MM.1S (cell line): ENCODE measurements at regions not wholly inside any gene's neighbourhood (a gene's known extent, or its start where the extent isn't known, plus 50 kb on each side); places are given as distances from the start of the nearest gene placed in this dataset.

Experiments used
- DNase-seq: peaks from one replicate; pipeline ENCODE4 v3.0.0-alpha.2; 2015
- H2AFZ ChIP-seq: fragments of 300-600 bp; sonication (generic); 2 replicates; pipeline ENCODE4 v1.6.0; 2016; ENCODE audit warnings: antibody characterized with exemption, low read length
- H3F3A ChIP-seq: fragments of 300-600 bp; sonication (generic); 2 replicates; pipeline ENCODE4 v1.6.1; 2016; ENCODE audit warnings: mild to moderate bottlenecking, antibody characterized with exemption, low read length, moderate library complexity, mixed read lengths; ENCODE audit not compliant: insufficient read depth
- H3K27ac ChIP-seq: fragments of 300-600 bp; sonication (generic); 2 replicates; pipeline ENCODE4 v1.5.1; 2016; ENCODE audit warnings: mild to moderate bottlenecking, low read length
- H3K27me3 ChIP-seq: fragments of 300-600 bp; sonication (generic); replicated peaks from 2 replicates; pipeline ENCODE4 v1.6.0; 2016; ENCODE audit warnings: low read length; ENCODE audit not compliant: insufficient read depth
- H3K36me3 ChIP-seq: fragments of 300-600 bp; sonication (generic); replicated peaks from 2 replicates; pipeline ENCODE4 v1.6.1; 2016; ENCODE audit warnings: mild to moderate bottlenecking, low read length, mixed read lengths; ENCODE audit not compliant: insufficient read depth
- H3K4me1 ChIP-seq: fragments of 300-600 bp; sonication (generic); 2 replicates; pipeline ENCODE4 v1.6.1; 2016; ENCODE audit warnings: low read length, mixed read lengths
- H3K4me2 ChIP-seq: fragments of 300-600 bp; sonication (generic); 2 replicates; pipeline ENCODE4 v1.6.0; 2016; ENCODE audit warnings: low read depth, low read length
- H3K4me3 ChIP-seq: fragments of 300-600 bp; sonication (generic); 2 replicates; pipeline ENCODE4 v1.5.1; 2016; ENCODE audit warnings: low read length, mixed read lengths
- H3K79me2 ChIP-seq: fragments of 300-600 bp; sonication (generic); 2 replicates; pipeline ENCODE4 v1.6.1; 2016; ENCODE audit warnings: mixed run types, low read length, mixed read lengths
- H3K9ac ChIP-seq: fragments of 300-600 bp; sonication (generic); 2 replicates; pipeline ENCODE4 v1.6.1; 2016; ENCODE audit warnings: low read length, mixed read lengths
- H3K9me2 ChIP-seq: fragments of 300-600 bp; sonication (generic); replicated peaks from 2 replicates; pipeline ENCODE4 v1.6.1; 2016; ENCODE audit warnings: mild to moderate bottlenecking, low read length, mixed read lengths; ENCODE audit not compliant: insufficient read depth
- H3K9me3 ChIP-seq: fragments of 300-600 bp; sonication (generic); replicated peaks from 2 replicates; pipeline ENCODE4 v1.6.1; 2016; ENCODE audit warnings: mild to moderate bottlenecking, low read length, mixed read lengths; ENCODE audit not compliant: insufficient read depth
- H4K20me1 ChIP-seq: fragments of 300-600 bp; sonication (generic); 2 replicates; pipeline ENCODE4 v1.6.1; 2016; ENCODE audit warnings: mild to moderate bottlenecking, low read length, moderate library complexity, mixed read lengths; ENCODE audit not compliant: insufficient read depth
- CTCF ChIP-seq: fragments of 300-600 bp; sonication (generic); IDR thresholded peaks from 2 replicates; pipeline ENCODE4 v1.5.1; 2016; ENCODE audit warnings: antibody characterized with exemption, low read length, mixed read lengths
- EZH2 ChIP-seq: fragments of 300-600 bp; sonication (generic); optimal IDR thresholded peaks from 2 replicates; pipeline ENCODE3; 2017; ENCODE audit warnings: low read depth, mild to moderate bottlenecking, antibody characterized with exemption, low read length, mixed read lengths
- EZH2phosphoT487 ChIP-seq: fragments of 300-600 bp; sonication (generic); IDR thresholded peaks from 2 replicates; pipeline ENCODE4 v1.6.1; 2018; ENCODE audit warnings: antibody characterized with exemption, low read length

- no peak overlapping the region for H2AFZ ChIP-seq
- no peaks in the 10 kb centered on the region for H3K36me3 ChIP-seq
- no peaks in the 10 kb centered on the region for H3K79me2 ChIP-seq
- no peak overlapping the region for H3K4me2 ChIP-seq
- H3F3A ChIP-seq: no peaks in the 10 kb centered on the region
- no peaks in the 10 kb centered on the region for H3K9me3 ChIP-seq
- no peaks in the 10 kb centered on the region for H4K20me1 ChIP-seq
- H3K27ac ChIP-seq: no peak overlapping the region
- no peak for DNase-seq
- H3K27me3 ChIP-seq: peaks cover 1% of the 10 kb centered on the region
- H3K9me2 ChIP-seq: no peaks in the 10 kb centered on the region
- H3K4me3 ChIP-seq: no peak overlapping the region
- H3K4me1 ChIP-seq: no peaks in the 10 kb centered on the region
- TF ChIP-seq EZH2phosphoT487 (no peak), EZH2 (no peak), CTCF (no peak)
- H3K9ac ChIP-seq: no peak overlapping the region
Measured at GRCh38 chr17:34788696-34789095, 172.6 kb downstream of the CCT6B start.

GRCh38 chr17:34784526-34784925 is 176.7 kb downstream of the CCT6B start:
- Histone ChIP-seq H3K4me3 (no peak overlapping the region), H3K9ac (no peak overlapping the region), H3K9me2 (no peaks in the 10 kb centered on the region), H3K9me3 (no peaks in the 10 kb centered on the region), H3K4me2 (no peak overlapping the region), H3K4me1 (no peaks in the 10 kb centered on the region), H4K20me1 (no peaks in the 10 kb centered on the region), H3K36me3 (no peaks in the 10 kb centered on the region), H3K27me3 (no peaks in the 10 kb centered on the region), H3K79me2 (no peaks in the 10 kb centered on the region), H3K27ac (no peak overlapping the region), H2AFZ (no peak overlapping the region), H3F3A (no peaks in the 10 kb centered on the region)
- DNase-seq: no peak
- TF ChIP-seq CTCF (no peak), EZH2phosphoT487 (no peak), EZH2 (no peak)

- Histone ChIP-seq H2AFZ (no peak overlapping the region), H3K4me1 (no peaks in the 10 kb centered on the region), H3K4me3 (no peak overlapping the region), H3K36me3 (no peaks in the 10 kb centered on the region), H4K20me1 (no peaks in the 10 kb centered on the region), H3K9ac (no peak overlapping the region), H3K4me2 (no peak overlapping the region), H3K27ac (no peak overlapping the region), H3K27me3 (no peaks in the 10 kb centered on the region; the same call in 1 of the 2 replicates), H3K9me3 (no peaks in the 10 kb centered on the region), H3K79me2 (no peaks in the 10 kb centered on the region), H3F3A (no peaks in the 10 kb centered on the region), H3K9me2 (no peaks in the 10 kb centered on the region)
- DNase-seq: no peak
- TF ChIP-seq CTCF: no peak
- TF ChIP-seq EZH2phosphoT487: no peak
- no peak for TF ChIP-seq EZH2
Measured at GRCh38 chr17:34782271-34782670, 179.0 kb downstream of the CCT6B start.
